HepG2 (cell line): ENCODE measurements at regions not wholly inside any gene's neighbourhood (a gene's known extent, or its start where the extent isn't known, plus 50 kb on each side); places are given as distances from the start of the nearest gene placed in this dataset.

ENCODE experiments used
- ATF1 ChIP-seq: IDR thresholded peaks from 2 replicates; pipeline ENCODE4 v1.6.1; 2016; ENCODE audit warnings: mild to moderate bottlenecking, control low read depth
- E2F1 ChIP-seq: sonication (generic); formaldehyde crosslinking; IDR thresholded peaks from 2 replicates; pipeline ENCODE4 v1.5.0; 2020; ENCODE audit warnings: missing genetic modification reagents
- E2F5 ChIP-seq: sonication (generic); formaldehyde crosslinking; conservative IDR thresholded peaks from 2 replicates; pipeline ENCODE4 v1.4.0; 2020; ENCODE audit warnings: missing genetic modification reagents
- GABPA ChIP-seq, 2 experiments: IDR thresholded peaks; 2 replicates each; pipeline ENCODE4 v1.6.1; 2011 to 2016; ENCODE audit warnings: low read depth in 2 of 2, low read length in 1 of 2, missing biosample characterization in 1 of 2, missing genetic modification characterization in 1 of 2
- HBP1 ChIP-seq: IDR thresholded peaks from 2 replicates; pipeline ENCODE4 v1.6.1; 2016; ENCODE audit warnings: low read depth, control low read depth
- HNF4A ChIP-seq: sonication (generic); formaldehyde crosslinking; IDR thresholded peaks from 2 replicates; pipeline ENCODE4 v1.4.0; 2020; ENCODE audit warnings: missing genetic modification reagents
- MAX ChIP-seq: IDR thresholded peaks from 2 replicates; pipeline ENCODE4 v1.6.1; 2012; ENCODE audit warnings: inconsistent platforms
- POLR2AphosphoS5 ChIP-seq: IDR thresholded peaks from 2 replicates; pipeline ENCODE4 v1.6.1; 2012; ENCODE audit warnings: low read depth, low read length
- REST ChIP-seq, 2 experiments: IDR thresholded peaks; 2 replicates each; pipeline ENCODE4 v1.6.1; 2011 to 2012; ENCODE audit warnings: low read length in 2 of 2, borderline replicate concordance in 1 of 2, low read depth in 1 of 2, mild to moderate bottlenecking in 1 of 2, moderate library complexity in 1 of 2
- RFX5 ChIP-seq: IDR thresholded peaks from 2 replicates; pipeline ENCODE4 v1.6.1; 2011; ENCODE audit warnings: low read depth, low read length, improper control_type of control experiment
- YY1 ChIP-seq: IDR thresholded peaks from 2 replicates; pipeline ENCODE4 v1.6.1; 2011; ENCODE audit warnings: low read length, low read depth, moderate library complexity, mild to moderate bottlenecking; ENCODE audit not compliant: insufficient read depth, insufficient replicate concordance
- ZNF354B ChIP-seq: sonication (generic); formaldehyde crosslinking; IDR thresholded peaks from 2 replicates; pipeline ENCODE4 v1.8.0; 2022; ENCODE audit warnings: mild to moderate bottlenecking, missing genetic modification reagents

- no peak for TF ChIP-seq E2F1 (CRISPR knock-in tag)
- no peak for TF ChIP-seq HNF4A (CRISPR knock-in tag)
- no peak for TF ChIP-seq RFX5
- TF ChIP-seq YY1 = no peak
- TF ChIP-seq GABPA (IDR thresholded peaks at IDR 0.05; ENCODE audit: low read depth, low read length) = no peak
- TF ChIP-seq GABPA (CRISPR knock-in tag; IDR thresholded peaks at IDR 0.05; ENCODE audit: low read depth) = no peak
- no peak for TF ChIP-seq E2F5 (CRISPR knock-in tag)
- TF ChIP-seq ATF1 (CRISPR knock-in tag) = no peak
- no peak for TF ChIP-seq ZNF354B (CRISPR knock-in tag)
- no peak for TF ChIP-seq MAX
- no peak for TF ChIP-seq HBP1
- no peak for TF ChIP-seq POLR2AphosphoS5
- no peak for TF ChIP-seq REST (IDR thresholded peaks at IDR 0.05; ENCODE audit: borderline replicate concordance in 1 of 2, low read depth in 1 of 2, low read length in 2 of 2)
Measured at GRCh38 chr2:10214179-10214578, 88.5 kb upstream of the HPCAL1 start.
